ENCODE measurements at regions not wholly inside any gene's neighbourhood (a gene's known extent, or its start where the extent isn't known, plus 50 kb on each side); places are given as distances from the start of the nearest gene placed in this dataset.

- no peaks in the 10 kb centered on the region for H3K9me2 ChIP-seq (ENCODE audit: insufficient read depth, low read length)
- TF ChIP-seq MXI1 (conservative IDR thresholded peaks at IDR 0.05; ENCODE audit: poor library complexity, severe bottlenecking) (no peak), TAF1 (IDR thresholded peaks at IDR 0.05; ENCODE audit: low read depth) (no peak), EP300 (conservative IDR thresholded peaks at IDR 0.05; ENCODE audit: poor library complexity, severe bottlenecking) (no peak), CTCF (IDR thresholded peaks at IDR 0.05; ENCODE audit: poor library complexity, severe bottlenecking) (no peak), EZH2 (IDR thresholded peaks at IDR 0.05; ENCODE audit: borderline replicate concordance, insufficient read depth, low read length, poor library complexity, severe bottlenecking) (no peak), SMC3 (conservative IDR thresholded peaks at IDR 0.05; ENCODE audit: poor library complexity) (no peak), POLR2AphosphoS5 (IDR thresholded peaks at IDR 0.05) (no peak), RAD21 (conservative IDR thresholded peaks at IDR 0.05) (no peak)
- TF ChIP-seq, protein P1, sequence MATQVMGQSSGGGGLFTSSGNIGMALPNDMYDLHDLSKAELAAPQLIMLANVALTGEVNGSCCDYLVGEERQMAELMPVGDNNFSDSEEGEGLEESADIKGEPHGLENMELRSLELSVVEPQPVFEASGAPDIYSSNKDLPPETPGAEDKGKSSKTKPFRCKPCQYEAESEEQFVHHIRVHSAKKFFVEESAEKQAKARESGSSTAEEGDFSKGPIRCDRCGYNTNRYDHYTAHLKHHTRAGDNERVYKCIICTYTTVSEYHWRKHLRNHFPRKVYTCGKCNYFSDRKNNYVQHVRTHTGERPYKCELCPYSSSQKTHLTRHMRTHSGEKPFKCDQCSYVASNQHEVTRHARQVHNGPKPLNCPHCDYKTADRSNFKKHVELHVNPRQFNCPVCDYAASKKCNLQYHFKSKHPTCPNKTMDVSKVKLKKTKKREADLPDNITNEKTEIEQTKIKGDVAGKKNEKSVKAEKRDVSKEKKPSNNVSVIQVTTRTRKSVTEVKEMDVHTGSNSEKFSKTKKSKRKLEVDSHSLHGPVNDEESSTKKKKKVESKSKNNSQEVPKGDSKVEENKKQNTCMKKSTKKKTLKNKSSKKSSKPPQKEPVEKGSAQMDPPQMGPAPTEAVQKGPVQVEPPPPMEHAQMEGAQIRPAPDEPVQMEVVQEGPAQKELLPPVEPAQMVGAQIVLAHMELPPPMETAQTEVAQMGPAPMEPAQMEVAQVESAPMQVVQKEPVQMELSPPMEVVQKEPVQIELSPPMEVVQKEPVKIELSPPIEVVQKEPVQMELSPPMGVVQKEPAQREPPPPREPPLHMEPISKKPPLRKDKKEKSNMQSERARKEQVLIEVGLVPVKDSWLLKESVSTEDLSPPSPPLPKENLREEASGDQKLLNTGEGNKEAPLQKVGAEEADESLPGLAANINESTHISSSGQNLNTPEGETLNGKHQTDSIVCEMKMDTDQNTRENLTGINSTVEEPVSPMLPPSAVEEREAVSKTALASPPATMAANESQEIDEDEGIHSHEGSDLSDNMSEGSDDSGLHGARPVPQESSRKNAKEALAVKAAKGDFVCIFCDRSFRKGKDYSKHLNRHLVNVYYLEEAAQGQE (IDR thresholded peaks at IDR 0.05; ENCODE audit: borderline replicate concordance): no peak
- H3F3A ChIP-seq (ENCODE audit: insufficient read depth, low read length, poor library complexity, severe bottlenecking): no peaks in the 10 kb centered on the region
- no peaks in the 10 kb centered on the region for H4K20me1 ChIP-seq (ENCODE audit: insufficient read depth)
- no peaks in the 10 kb centered on the region for H3K27me3 ChIP-seq (ENCODE audit: insufficient read depth, low read depth, low read length)
- no peaks in the 10 kb centered on the region for H3K79me2 ChIP-seq (replicated peaks; ENCODE audit: insufficient read depth, low read length)
- no peak overlapping the region for H2AFZ ChIP-seq (ENCODE audit: low read depth, low read length)
- no peak overlapping the region for H3K9ac ChIP-seq (ENCODE audit: low read length)
- no peak overlapping the region for H3K27ac ChIP-seq (ENCODE audit: low read length)
- H3K4me3 ChIP-seq (ENCODE audit: low read length): no peak overlapping the region
- no peak overlapping the region for H3K4me2 ChIP-seq (ENCODE audit: low read length)
- no peaks in the 10 kb centered on the region for H3K36me3 ChIP-seq (ENCODE audit: insufficient read depth, low read length)
- H3K9me3 ChIP-seq (ENCODE audit: low read length): no peaks in the 10 kb centered on the region
These were observed 342.2 kb upstream of the HTR2A start for GRCh38 chr13:47239025-47239424.

DNA sequence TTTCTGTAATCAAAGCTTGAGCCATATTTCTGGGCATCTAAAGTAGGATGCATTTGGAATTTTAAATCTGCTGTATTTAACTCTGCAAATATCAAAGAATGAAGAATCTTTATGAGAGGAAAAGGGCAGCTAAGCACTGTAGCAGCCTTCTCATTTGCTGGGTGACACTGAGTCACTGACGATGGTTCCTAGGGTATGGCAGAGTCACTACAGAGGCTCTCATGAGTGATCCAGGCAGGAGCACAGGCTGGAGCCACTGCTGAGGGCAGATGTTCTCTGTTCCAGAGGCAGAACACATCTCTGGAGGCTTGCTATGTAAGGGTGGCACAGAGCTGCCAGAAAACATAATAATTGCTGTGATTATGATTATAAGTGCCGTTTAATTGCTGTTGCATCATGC is 340.7 kb upstream of the HTR2A start:
- Histone ChIP-seq H3K9me2 (ENCODE audit: insufficient read depth, low read length) (no peaks in the 10 kb centered on the region), H3K4me3 (ENCODE audit: low read length) (no peak overlapping the region), H3K36me3 (ENCODE audit: insufficient read depth, low read length) (no peaks in the 10 kb centered on the region), H3K79me2 (replicated peaks; ENCODE audit: insufficient read depth, low read length) (no peaks in the 10 kb centered on the region), H3K4me2 (ENCODE audit: low read length) (no peak overlapping the region), H2AFZ (ENCODE audit: low read depth, low read length) (no peak overlapping the region), H3K27me3 (ENCODE audit: insufficient read depth, low read depth, low read length) (no peaks in the 10 kb centered on the region), H4K20me1 (ENCODE audit: insufficient read depth) (no peaks in the 10 kb centered on the region), H3K9me3 (ENCODE audit: low read length) (no peaks in the 10 kb centered on the region), H3F3A (ENCODE audit: insufficient read depth, low read length, poor library complexity, severe bottlenecking) (no peaks in the 10 kb centered on the region), H3K9ac (ENCODE audit: low read length) (no peak overlapping the region), H3K27ac (ENCODE audit: low read length) (no peak overlapping the region)
- TF ChIP-seq EZH2 (IDR thresholded peaks at IDR 0.05; ENCODE audit: borderline replicate concordance, insufficient read depth, low read length, poor library complexity, severe bottlenecking) (no peak), TAF1 (IDR thresholded peaks at IDR 0.05; ENCODE audit: low read depth) (no peak), SMC3 (conservative IDR thresholded peaks at IDR 0.05; ENCODE audit: poor library complexity) (no peak), EP300 (conservative IDR thresholded peaks at IDR 0.05; ENCODE audit: poor library complexity, severe bottlenecking) (no peak), POLR2AphosphoS5 (IDR thresholded peaks at IDR 0.05) (no peak), RAD21 (conservative IDR thresholded peaks at IDR 0.05) (no peak), MXI1 (conservative IDR thresholded peaks at IDR 0.05; ENCODE audit: poor library complexity, severe bottlenecking) (no peak), CTCF (IDR thresholded peaks at IDR 0.05; ENCODE audit: poor library complexity, severe bottlenecking) (no peak)
- TF ChIP-seq, protein P1 (IDR thresholded peaks at IDR 0.05; ENCODE audit: borderline replicate concordance): no peak

All from neural cell (in vitro differentiated cells).